Mammary epithelial cell (primary cell): ENCODE measurements at regions not wholly inside any gene's neighbourhood (a gene's known extent, or its start where the extent isn't known, plus 50 kb on each side); places are given as distances from the start of the nearest gene placed in this dataset.

ENCODE experiments used
- EZH2 ChIP-seq: IDR thresholded peaks from 2 replicates; pipeline ENCODE4 v1.6.1; 2012; ENCODE audit warnings: low read length, inconsistent platforms, borderline replicate concordance
- TF ChIP-seq, protein P1 (sequence below), 2 donors: IDR thresholded peaks in 1 of 2; conservative IDR thresholded peaks in 1 of 2; 2 replicates each; pipeline ENCODE4 v1.5.1; 2011 to 2012; ENCODE audit warnings: inconsistent platforms in 2 of 2, low read length in 2 of 2, mild to moderate bottlenecking in 2 of 2, control low read depth in 1 of 2, low read depth in 1 of 2; ENCODE audit not compliant: insufficient read depth in 1 of 2; ENCODE audit errors: extremely low read depth in 1 of 2

DNA sequence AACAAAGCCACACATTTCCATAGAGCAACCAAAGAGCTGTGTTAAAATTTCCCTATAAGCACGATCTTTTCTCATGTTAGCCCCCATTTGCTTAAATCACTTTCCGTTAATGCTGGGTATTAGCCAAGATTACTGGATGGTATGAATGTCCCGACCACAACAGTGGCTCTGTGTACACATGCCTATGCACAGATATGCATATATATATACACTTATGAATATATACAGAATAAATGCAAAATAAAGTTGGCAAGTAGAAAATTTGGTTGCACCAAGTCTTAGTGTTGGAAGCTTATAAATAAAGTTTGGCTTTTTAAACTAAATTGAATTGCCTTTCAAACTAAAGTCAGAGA lies 265.9 kb upstream of the ETAA1 start:
- TF ChIP-seq, protein P1, sequence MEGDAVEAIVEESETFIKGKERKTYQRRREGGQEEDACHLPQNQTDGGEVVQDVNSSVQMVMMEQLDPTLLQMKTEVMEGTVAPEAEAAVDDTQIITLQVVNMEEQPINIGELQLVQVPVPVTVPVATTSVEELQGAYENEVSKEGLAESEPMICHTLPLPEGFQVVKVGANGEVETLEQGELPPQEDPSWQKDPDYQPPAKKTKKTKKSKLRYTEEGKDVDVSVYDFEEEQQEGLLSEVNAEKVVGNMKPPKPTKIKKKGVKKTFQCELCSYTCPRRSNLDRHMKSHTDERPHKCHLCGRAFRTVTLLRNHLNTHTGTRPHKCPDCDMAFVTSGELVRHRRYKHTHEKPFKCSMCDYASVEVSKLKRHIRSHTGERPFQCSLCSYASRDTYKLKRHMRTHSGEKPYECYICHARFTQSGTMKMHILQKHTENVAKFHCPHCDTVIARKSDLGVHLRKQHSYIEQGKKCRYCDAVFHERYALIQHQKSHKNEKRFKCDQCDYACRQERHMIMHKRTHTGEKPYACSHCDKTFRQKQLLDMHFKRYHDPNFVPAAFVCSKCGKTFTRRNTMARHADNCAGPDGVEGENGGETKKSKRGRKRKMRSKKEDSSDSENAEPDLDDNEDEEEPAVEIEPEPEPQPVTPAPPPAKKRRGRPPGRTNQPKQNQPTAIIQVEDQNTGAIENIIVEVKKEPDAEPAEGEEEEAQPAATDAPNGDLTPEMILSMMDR (conservative IDR thresholded peaks at IDR 0.05 in 1 of 2, IDR thresholded peaks at IDR 0.05 in 1 of 2; ENCODE audit: extremely low read depth in 1 of 2, insufficient read depth in 1 of 2, low read depth in 1 of 2, low read length in 2 of 2) = no peak
- no peak for TF ChIP-seq EZH2
